OCI-LY3 (cell line): ENCODE measurements at regions not wholly inside any gene's neighbourhood (a gene's known extent, or its start where the extent isn't known, plus 50 kb on each side); places are given as distances from the start of the nearest gene placed in this dataset.
"Not testable (repeated sequence)": the region's sequence is repeated elsewhere in the genome, so short reads cannot be mapped to it uniquely, and the experiment has no call there.

ENCODE experiments used
- H2AFZ ChIP-seq: fragments of 200-600, 300-600 bp; shearing (Covaris generic); 2 replicates; pipeline ENCODE4 v1.6.0; 2014; ENCODE audit warnings: antibody characterized with exemption, low read depth, low read length
- H3K27ac ChIP-seq: fragments of 200-600, 300-600 bp; sonication (generic); 2 replicates; pipeline ENCODE4 v1.5.1; 2014; ENCODE audit warnings: mild to moderate bottlenecking, low read length, moderate library complexity, mixed read lengths
- H3K27me3 ChIP-seq: fragments of 200-600, 300-600 bp; sonication (generic); 2 replicates; pipeline ENCODE4 v1.6.1; 2014; ENCODE audit warnings: low read depth, low read length, mixed read lengths
- H3K36me3 ChIP-seq: fragments of 200-600, 300-600 bp; sonication (generic); replicated peaks from 2 replicates; pipeline ENCODE3; 2014; ENCODE audit warnings: low read depth, low read length, mixed read lengths
- H3K4me1 ChIP-seq: fragments of 300-600, 200-600 bp; sonication (generic); 2 replicates; pipeline ENCODE4 v1.6.1; 2014; ENCODE audit warnings: low read length, mixed read lengths
- H3K4me2 ChIP-seq: fragments of 200-600, 300-600 bp; sonication (generic); 2 replicates; pipeline ENCODE4 v1.6.1; 2014; ENCODE audit warnings: low read length, mixed read lengths
- H3K4me3 ChIP-seq: fragments of 300-600, 200-600 bp; sonication (generic); 2 replicates; pipeline ENCODE4 v1.5.1; 2014; ENCODE audit warnings: antibody characterized with exemption, mild to moderate bottlenecking, low read length, moderate library complexity
- H3K79me2 ChIP-seq: fragments of 300-600, 200-600 bp; shearing (Covaris generic); 2 replicates; pipeline ENCODE4 v1.6.1; 2014; ENCODE audit warnings: mild to moderate bottlenecking, low read length, mixed read lengths
- H3K9ac ChIP-seq: fragments of 300-600, 200-600 bp; shearing (Covaris generic); 2 replicates; pipeline ENCODE4 v1.6.0; 2014; ENCODE audit warnings: mild to moderate bottlenecking, low read length, moderate library complexity
- H3K9me3 ChIP-seq: fragments of 200-600, 300-600 bp; shearing (Covaris generic); 2 replicates; pipeline ENCODE4 v1.6.1; 2014; ENCODE audit warnings: low read length, mixed read lengths; ENCODE audit not compliant: insufficient read depth
- H4K20me1 ChIP-seq: fragments of 200-600, 300-600 bp; sonication (generic); 2 replicates; pipeline ENCODE4 v1.6.1; 2016; ENCODE audit warnings: low read length, mixed read lengths; ENCODE audit not compliant: insufficient read depth
- EZH2phosphoT487 ChIP-seq: fragments of 200-600 bp; shearing (Covaris generic); IDR thresholded peaks from 2 replicates; pipeline ENCODE4 v1.6.1; 2018; ENCODE audit warnings: antibody characterized with exemption, mixed run types, low read depth
- TF ChIP-seq, protein P1 (sequence below): fragments of 200-600, 300-600 bp; sonication (generic); IDR thresholded peaks from 2 replicates; pipeline ENCODE4 v1.5.1; 2014; ENCODE audit warnings: antibody characterized with exemption, low read length, low read depth

- Histone ChIP-seq H3K4me2 (no peak overlapping the region), H2AFZ (no peak overlapping the region), H3K27me3 (no peaks in the 10 kb centered on the region), H4K20me1 (no peaks in the 10 kb centered on the region), H3K9me3 (no peaks in the 10 kb centered on the region), H3K4me1 (peaks cover 13% of the 10 kb centered on the region), H3K9ac (no peak overlapping the region), H3K36me3 (no peaks in the 10 kb centered on the region), H3K4me3 (no peak overlapping the region), H3K79me2 (no peaks in the 10 kb centered on the region), H3K27ac (no peak overlapping the region)
- TF ChIP-seq EZH2phosphoT487: no peak
- TF ChIP-seq, protein P1, sequence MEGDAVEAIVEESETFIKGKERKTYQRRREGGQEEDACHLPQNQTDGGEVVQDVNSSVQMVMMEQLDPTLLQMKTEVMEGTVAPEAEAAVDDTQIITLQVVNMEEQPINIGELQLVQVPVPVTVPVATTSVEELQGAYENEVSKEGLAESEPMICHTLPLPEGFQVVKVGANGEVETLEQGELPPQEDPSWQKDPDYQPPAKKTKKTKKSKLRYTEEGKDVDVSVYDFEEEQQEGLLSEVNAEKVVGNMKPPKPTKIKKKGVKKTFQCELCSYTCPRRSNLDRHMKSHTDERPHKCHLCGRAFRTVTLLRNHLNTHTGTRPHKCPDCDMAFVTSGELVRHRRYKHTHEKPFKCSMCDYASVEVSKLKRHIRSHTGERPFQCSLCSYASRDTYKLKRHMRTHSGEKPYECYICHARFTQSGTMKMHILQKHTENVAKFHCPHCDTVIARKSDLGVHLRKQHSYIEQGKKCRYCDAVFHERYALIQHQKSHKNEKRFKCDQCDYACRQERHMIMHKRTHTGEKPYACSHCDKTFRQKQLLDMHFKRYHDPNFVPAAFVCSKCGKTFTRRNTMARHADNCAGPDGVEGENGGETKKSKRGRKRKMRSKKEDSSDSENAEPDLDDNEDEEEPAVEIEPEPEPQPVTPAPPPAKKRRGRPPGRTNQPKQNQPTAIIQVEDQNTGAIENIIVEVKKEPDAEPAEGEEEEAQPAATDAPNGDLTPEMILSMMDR: no peak
Measured at GRCh38 chr6:144665932-144666450, 380.9 kb downstream of the UTRN start.

DNA sequence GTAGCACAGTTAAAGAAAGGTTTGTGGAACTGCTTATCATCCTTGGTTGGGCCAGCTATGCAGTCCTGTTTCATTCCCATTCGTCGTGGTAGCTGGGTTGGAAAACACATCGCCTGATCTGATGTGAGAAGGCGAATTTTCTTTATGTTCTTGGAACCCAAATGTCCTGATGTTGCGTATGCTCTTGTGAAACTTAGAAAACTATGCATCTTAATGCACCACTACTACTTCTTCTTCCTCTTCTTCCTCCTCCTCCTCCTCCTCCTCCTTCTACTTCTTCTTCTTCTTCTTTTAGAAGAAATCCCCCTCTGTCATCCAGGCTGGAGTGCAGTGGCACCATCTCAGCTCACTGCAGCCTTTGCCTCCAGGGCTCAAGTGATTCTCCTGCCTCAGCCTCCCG is 381.6 kb downstream of the UTRN start:
- H3K9me3 ChIP-seq: no peaks in the 10 kb centered on the region
- no peaks in the 10 kb centered on the region for H3K36me3 ChIP-seq
- no peak for TF ChIP-seq EZH2phosphoT487
- TF ChIP-seq, protein P1: no peak
- no peak overlapping the region for H2AFZ ChIP-seq
- H3K27ac ChIP-seq: no peak overlapping the region
- no peaks in the 10 kb centered on the region for H3K79me2 ChIP-seq
- no peaks in the 10 kb centered on the region for H4K20me1 ChIP-seq
- H3K27me3 ChIP-seq: no peaks in the 10 kb centered on the region
- H3K9ac ChIP-seq: no peak overlapping the region
- H3K4me3 ChIP-seq: no peak overlapping the region
- peaks cover 13% of the 10 kb centered on the region for H3K4me1 ChIP-seq
- no peak overlapping the region for H3K4me2 ChIP-seq

- no peak overlapping the region for H3K4me2 ChIP-seq
- TF ChIP-seq EZH2phosphoT487: no peak
- TF ChIP-seq, protein P1: no peak
- H3K9ac ChIP-seq: no peak overlapping the region
- no peak overlapping the region for H2AFZ ChIP-seq
- no peaks in the 10 kb centered on the region for H3K36me3 ChIP-seq
- H3K4me3 ChIP-seq: no peak overlapping the region
- H3K4me1 ChIP-seq: peaks cover 13% of the 10 kb centered on the region
- H3K27me3 ChIP-seq: no peaks in the 10 kb centered on the region
- H3K27ac ChIP-seq: no peak overlapping the region
- no peaks in the 10 kb centered on the region for H3K9me3 ChIP-seq
- H4K20me1 ChIP-seq: no peaks in the 10 kb centered on the region
- H3K79me2 ChIP-seq: no peaks in the 10 kb centered on the region
Measured at GRCh38 chr6:144667532-144668503, 382.7 kb downstream of the UTRN start.

DNA sequence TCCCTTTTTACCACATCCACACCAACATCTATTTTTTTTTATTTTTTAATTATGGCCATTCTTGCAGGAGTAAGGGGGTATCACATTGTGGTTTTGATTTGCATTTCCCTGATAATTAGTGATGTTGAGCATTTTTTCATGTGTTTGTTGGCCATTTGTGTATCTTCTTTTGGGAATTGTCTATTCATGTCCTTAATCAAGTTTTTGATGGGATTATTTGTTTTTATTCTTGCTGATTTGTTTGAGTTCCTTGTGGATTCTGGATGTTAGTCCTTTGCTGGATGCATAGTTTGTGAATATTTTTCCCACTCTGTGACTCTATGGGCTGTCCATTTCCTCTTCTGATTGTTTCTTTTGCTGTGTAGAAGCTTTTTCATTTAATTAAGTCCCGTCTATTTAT is 385.1 kb downstream of the UTRN start:
- not testable (repeated sequence) for H3K27ac ChIP-seq, H3K4me2 ChIP-seq, H2AFZ ChIP-seq, H3K9me3 ChIP-seq, H3K79me2 ChIP-seq, H3K4me3 ChIP-seq, H4K20me1 ChIP-seq, H3K36me3 ChIP-seq, H3K27me3 ChIP-seq, H3K9ac ChIP-seq
- peaks cover 13% of the 10 kb centered on the region for H3K4me1 ChIP-seq
